NCI-H69 (cell line): ENCODE measurements at regions not wholly inside any gene's neighbourhood (a gene's known extent, or its start where the extent isn't known, plus 50 kb on each side); places are given as distances from the start of the nearest gene placed in this dataset.

ENCODE experiments used
- DNase-seq: peaks from one replicate; lab custom pipeline; 2025; lab: John Stamatoyannopoulos, UW

DNA sequence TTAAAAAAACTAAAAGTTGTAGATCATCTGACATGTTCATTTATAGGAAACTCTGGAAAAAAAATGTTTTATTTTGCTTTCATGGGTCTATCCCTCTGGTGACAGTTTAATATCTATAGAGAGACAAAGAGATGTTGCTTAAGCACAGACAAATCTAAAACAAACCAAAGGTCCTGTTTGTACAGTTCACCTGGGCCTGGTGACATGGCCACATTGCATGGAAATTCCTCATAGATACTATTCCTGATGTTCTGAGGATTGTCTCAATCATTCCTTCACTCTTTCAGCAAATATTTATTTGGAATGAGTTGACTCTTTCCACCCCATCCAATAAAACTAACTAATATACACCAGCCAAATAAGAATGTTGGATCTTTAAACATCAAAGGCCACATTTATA, 259.1 kb upstream of the NOCT start:
- no peak for DNase-seq

DNA sequence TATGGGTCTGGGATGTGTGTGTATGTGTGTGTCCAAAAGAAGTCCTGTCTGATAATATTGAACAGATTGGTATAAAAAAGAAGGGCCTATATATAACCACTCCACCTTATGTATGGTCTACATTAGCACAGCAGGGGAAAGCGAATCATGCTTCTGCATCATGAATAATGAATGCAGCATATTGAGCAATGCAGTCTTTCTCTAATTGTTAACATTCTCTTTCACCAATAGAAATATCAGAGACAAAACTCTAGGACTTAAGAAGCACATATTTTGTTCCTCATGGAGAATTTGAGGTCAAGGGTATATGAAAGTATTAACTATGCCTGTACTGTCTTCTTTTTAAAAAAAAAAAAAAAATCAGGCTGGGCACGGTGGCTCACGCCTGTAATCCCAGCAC, 264.3 kb upstream of the NOCT start:
- DNase-seq = no peak

DNA sequence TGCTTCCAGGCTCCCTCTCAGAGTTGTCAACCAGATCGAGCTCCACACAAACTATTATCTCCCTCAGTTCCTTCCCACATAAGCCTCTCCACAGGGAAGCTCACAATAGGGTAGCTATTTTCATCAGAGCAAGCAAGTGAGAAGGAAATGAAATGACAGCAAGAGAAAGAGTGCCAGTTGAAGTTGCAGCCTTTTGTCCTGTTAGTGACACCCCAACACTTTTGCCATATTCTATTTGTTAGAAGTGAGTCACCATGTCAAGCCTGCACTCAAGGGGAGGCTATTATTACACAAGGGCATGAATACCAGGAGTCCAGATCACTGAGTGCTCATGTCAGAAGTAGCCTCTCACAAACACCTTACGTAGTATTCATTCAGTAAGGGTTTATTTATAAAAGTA, 266.3 kb upstream of the NOCT start:
- peak; percentile 5 for DNase-seq

DNA sequence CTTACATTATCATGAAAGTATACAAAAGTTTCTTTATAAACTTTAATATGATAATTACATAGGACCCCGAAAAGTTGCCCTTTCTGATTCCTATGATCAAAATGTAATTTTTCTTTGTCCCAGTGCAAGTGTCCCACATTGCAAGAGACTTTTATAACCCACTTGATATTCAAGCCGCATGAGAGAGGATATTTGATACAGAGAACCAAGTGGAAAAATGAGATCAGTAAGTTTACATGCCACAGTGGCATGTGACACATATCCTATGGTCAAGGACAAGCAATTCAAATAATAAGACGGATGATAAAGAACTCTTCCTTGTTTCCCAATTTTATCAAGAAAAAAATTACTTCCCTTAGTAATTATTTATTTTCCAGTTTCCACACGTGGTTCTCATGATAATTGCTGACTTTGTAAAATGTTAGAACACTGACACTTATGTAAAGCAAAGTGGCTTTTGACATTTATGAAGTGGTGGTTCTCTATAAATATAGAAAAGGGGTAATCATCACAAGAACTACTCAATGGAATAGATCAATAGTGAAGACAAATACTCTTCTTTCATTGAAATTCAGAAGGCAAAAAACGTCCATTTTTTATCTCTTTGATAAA, 273.7 kb upstream of the NOCT start:
- DNase-seq = no peak

DNA sequence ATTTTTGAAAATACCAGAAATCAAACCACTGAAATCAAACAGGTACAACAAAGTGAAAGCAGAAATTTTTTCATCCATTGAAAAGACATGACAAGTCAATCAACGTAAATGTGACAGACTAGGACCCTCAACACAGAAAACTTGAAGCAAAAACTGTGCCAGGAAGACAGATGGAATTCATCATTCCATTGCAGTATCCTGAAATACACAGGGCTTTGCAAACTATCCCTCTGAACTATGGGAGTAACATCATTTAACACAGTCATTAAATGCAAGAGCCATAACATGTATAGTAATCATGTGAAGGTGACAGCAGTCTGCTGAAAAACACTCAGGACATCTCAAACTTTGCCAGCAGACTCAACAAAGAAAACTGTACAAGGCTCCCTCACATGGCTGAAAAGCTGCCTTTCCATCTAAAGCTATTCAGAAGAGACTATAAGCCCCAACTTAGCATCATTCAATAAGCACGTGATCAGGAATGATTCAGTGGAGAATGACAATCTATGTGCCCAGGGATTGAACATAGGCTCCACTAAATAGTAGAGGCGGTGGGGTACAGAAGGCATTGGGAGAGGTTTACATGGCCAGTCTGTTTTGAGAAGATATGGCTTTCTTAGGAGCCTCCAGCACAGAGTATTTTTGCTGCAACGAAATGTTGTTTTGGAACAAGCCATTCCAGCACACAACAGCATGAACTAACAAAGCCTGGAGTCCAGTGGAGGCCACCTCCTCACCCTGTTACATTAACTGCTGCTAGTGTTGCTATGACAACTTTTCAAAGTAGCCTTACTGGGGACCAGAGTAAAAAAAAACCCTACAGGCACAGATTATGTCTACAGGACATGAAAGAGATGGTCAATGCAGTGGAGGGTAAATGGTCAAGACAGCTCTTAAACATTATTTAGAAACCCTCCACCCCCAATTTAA, 274.5 kb upstream of the NOCT start:
- peak; percentile 11 for DNase-seq

DNA sequence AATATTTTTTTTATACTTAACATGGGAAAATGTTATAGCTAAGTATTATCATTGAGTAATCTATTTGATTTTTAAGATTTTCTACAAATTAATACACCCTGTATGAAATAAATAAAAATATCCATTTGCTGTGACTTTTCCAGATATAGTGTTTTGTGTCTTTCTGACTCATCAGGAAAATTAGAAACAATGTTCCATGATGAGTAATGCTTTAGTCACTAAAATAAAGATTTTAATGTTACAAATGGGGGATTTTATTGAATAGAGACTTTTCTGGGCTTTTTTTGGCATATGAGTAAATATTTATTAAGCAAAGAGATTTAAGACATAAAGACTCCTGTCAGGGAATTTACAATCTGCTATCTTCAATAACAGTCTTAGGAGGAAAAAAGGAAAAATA, 279.2 kb upstream of the NOCT start:
- no peak for DNase-seq

DNA sequence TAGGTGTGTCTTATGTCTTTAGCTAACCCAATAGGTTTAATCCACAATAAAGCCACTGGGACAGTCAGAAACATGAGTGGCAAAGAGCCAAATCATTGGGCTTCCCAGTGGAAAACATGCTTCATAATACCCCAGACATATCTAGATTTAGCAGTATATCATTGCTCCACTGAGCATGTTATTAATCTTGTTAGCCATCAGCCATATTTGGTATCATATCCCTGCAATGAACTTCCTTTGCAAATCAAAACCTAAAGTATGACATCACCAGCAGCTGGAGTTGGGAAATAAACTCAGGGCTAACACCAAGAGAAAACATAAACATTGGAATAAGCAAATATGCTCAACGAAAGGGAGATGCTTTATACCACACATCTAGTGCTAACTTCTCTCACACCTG, 280.8 kb upstream of the NOCT start:
- DNase-seq = peak; percentile 19

DNA sequence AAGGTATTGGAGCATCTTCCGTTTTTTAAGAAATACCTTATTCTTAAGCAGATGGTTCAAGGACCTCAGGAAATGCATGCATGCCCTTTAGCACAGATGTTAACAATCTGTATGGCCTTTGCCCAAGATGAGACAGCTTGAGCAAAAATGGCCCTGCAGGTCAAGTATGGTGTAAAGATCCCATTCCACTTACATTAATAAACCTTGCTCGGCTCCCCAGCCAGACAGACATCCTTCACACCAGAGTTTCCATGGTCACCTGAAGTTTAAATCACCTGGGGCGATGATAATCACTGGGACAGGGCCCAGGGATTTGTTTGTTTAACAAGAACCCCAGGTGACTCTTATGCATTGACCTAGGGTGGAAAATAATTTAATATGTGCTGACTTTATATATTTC, 287.0 kb upstream of the NOCT start:
- DNase-seq = peak; percentile 72

DNA sequence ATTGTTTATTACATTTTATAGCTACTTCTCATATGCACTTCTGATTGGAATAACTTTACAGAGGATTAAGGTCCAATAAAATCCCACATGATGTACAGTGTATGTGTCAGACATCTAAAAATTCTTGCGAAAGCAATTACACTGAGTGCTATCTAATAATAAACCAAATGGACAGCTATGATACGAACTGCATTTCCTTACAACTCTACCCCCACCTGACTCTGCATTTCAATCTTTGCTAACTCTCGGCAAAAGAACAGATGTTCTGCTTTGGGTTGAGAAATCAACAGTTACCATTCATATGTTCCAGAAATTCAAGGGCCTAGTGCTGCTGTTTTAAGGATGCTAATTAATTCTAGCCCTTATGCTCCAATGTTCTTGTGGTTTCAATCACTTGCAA, 287.9 kb upstream of the NOCT start:
- peak; percentile 5 for DNase-seq

DNA sequence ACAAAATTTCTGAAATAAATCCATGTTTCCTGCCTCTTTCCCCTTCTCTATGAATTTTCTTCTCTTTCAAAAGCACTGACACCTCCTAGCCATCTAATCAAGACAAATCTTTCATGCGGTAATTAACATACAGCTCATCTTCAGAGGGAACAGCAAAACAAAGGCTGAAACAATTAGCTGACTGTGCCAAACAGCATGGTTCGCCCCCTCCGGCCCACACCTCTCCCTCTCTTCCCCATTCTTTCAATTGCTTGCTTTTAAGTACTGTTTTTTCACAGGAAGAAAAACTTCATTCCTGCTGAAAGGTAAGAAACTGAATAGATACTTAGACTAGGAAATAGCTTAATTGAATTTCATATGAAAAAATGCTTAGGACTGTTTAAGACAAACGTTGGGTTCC, 291.1 kb upstream of the NOCT start:
- DNase-seq = peak; percentile 74

DNA sequence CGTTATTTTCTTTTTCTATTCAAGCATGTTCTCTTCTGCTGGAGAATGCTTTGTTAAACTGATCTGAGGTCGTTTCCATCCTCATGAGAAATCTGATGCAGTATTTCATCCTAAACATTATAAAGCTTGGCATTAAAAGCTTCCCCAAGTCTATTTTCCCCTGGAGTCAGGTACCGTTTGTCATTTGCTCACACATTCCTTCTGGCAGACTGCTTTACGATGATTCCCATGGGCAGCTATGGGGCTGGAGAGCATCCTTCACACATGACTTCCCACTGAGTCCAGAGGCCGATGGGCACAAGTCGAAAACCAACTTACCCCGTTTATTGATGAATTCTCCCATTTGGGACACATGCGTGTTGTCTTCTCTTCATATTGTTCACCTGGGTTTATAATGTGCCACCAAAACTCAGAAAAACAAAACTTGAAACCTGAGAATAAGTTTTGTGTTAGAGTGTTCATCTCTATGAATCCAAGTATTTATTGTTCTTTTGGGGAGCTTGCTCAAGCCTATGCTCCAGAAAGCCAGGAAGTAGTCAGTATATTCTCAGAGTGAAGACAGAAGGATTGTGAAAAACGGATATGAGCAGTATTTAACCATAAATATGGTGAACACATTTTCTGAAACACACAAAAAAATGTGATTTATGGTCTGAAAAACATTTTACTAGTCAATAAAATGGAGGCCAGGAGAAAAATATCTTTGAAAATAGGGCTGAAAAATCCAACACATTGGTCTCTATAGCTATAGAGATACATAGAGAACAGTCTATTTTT, 298.8 kb upstream of the NOCT start:
- no peak for DNase-seq

DNA sequence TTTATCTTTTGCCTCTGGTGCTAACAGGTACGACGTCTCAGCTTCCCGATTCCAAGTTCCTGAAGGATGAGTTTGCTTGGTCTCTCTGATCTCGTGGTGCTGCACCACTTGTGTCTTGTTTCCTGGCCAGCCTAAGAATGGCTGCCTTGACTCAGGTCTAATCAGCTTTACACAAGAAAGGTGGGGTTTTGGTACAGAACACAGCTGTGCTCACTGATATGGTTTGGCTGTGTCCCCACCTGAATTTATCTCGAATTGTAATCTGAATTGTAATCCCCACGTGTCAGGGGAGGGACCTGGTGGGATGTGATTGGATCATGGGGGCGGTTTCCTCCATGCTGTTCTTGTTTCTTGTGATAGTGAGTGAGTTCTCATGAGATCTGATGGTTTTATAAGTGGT, 305.3 kb upstream of the NOCT start:
- DNase-seq = no peak

DNA sequence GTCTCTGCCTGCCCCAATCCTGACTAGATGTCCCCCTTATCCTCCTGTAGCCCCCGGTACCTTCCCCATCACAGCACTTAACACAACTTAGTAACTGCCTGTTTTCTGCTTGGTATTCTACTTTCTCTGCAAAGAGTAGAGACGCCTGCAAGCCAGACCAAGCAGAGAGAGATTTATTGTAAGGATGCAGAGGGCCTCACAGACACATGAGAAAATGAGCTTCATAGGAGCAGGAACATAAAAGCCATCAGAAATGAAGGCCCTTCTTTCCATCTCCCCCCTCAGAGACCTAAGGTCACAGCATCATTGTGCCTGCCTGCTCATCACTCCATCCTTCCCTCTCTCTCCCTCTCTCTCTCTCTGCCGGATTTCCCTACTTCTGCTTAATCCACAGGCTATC, 305.7 kb upstream of the NOCT start:
- no peak for DNase-seq

DNA sequence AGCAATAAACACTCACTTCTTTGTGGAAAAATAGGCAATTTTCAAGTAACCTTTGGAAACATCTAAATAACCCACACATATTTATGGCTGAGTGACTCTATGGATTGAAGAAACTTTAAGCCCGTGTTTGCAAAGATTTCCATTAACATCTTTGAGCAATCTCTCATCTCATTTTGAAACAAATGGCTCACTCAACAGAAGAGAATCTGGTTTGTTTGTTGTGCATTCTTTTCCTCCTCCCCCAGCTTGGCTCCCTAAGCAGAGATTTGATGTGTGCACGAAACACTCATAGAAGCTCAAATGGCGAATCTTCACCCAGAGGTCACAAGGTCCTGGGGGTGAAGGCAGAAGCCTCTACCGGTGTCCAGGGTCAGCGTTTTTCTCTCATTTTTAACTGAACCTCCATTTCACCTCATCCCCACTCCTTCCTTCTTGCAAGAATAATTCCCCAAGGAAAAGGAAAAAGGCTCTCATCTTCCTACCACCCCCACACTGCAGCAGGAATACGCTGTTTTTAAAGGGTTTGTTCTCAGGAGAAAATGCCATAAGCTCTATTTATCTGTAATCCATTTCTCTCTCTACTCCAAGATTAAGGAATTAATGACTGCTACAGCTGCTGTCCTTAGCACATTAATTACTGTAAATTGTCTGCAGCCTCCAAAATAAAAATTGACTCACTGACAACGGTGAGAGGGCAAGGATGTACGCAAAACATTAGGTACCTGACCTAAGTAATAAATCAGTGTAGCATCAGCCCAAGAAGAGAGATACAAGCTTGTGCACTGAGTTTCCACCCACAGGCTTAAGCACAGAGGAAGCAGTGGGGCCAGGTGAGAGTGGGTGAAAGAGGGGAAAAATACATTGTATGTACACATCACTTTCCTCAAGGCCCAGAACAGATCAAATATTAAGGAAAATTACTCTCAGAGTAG, 307.6 kb upstream of the NOCT start:
- peak; percentile 2 for DNase-seq

DNA sequence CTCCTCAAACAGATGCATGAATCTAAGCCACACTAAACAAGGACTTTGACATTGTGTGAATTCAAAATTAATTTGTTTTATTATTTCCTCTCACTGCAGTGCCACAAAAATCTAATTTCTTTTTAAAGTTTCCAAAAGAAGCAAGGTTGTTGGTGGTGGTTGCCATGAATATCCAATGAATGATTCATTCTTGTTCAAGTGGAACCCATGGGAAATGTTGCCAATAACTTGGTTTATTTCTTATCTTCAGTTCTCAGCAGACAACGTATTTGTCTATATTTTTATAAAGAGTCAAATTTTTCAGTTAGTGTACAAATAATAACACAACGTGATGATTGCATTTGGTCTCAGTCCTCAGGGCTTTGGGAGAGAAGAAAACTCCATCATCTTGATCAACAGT, 309.4 kb upstream of the NOCT start:
- no peak for DNase-seq

DNA sequence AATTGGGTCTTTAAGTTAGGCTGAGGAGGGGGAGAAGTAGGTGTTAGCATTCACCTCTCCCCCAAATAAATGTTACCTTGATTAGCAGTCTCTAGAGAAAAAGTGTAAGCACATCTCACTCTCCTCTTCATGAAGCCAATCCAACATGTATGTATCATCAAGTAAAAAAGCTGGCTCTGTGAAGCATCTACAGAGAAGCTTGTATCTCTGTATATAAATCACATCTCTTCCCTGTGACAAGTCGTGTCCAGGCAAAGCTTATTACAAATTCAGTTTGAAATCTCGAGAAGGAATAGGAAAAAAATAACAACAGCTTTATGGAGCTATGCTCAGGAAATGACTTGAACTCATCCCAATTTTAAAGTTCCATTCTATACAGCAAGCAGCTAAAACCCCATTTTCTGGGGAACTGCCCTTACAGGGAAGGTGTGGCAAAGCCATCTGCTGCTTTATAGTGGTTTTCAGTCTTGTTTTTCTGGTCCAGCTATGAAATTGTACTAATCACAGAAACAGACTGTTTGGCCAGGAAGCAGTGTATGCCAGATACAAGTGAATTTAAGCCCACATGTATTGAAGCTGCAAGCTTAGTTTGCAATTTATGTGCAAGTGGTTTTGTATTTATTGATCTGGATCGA, 313.3 kb upstream of the NOCT start:
- peak; percentile 20 for DNase-seq

DNA sequence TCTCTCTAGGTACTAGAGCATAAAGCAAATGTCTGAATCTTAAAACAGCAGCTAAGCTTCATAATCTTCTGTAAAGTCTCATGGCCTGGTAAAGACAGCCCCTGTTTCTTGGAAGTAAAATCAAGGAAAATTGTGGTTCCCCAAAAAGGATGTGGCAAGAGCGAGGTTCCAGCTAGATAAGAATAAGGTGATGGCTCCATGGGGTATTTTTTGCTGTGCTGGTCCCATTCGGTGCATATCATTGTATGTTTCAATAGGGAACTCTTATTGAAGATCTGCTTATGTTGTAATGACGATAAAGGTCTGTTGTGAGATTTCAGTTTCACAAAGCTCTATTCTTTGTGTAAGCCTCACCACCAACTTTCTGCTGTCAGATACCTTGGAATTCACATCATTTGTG, 316.9 kb upstream of the NOCT start:
- no peak for DNase-seq

DNA sequence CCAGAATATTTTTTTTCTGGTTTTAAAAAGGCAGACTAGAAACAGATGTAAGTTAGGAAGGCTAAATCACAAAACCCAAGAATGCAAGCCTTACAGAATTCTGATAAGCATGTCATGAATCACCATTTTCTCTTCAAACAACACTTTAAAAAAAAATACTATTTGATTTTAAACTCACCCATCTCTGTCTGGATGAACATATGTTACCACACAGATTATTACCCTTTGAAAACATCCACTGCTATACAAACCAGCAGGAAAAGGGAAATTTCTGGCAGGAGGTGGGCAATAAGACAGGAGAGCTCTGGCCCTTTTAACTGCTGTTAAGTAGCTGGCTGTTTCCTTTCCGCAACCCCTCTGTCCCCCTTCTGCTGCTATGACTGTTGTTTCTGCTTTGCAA, 317.7 kb upstream of the NOCT start:
- DNase-seq = peak; percentile 17

DNA sequence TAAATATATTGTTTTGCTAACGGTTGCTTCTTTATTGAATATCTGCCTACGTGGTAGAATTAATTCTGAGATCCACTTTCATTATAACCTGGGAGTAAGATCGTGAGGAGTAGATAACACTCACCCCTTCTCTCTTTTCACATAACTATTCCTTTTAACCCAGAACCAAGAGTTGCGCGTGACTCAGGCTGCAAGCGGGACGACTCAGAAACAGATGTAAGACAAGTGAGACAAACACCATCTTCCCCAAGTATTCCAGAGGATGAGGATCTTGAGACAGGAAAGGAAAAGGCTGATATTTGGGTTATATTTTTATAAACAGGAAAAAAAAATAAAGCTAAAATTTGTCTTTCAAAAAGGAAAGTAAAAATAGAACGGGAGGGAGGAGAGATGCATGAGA, 318.8 kb upstream of the NOCT start:
- DNase-seq = no peak

DNA sequence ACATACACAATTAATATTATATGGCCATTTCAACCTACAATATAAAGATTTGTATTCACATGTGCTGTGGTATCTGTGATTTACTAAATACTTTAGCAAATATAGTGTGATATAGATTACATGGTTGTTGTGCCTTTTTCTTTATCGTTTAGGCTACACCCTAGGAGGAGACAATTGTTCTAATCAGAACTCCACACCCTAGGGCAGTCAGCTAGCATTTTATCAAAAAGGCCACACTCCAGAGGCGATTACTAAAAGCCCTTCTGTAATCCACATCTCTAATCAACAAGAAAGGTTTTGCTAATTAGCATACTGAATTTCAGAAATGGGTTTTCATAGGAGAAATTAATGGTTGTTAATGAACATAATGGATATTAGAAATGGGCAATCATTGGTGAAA, 319.5 kb upstream of the NOCT start:
- DNase-seq = no peak

DNA sequence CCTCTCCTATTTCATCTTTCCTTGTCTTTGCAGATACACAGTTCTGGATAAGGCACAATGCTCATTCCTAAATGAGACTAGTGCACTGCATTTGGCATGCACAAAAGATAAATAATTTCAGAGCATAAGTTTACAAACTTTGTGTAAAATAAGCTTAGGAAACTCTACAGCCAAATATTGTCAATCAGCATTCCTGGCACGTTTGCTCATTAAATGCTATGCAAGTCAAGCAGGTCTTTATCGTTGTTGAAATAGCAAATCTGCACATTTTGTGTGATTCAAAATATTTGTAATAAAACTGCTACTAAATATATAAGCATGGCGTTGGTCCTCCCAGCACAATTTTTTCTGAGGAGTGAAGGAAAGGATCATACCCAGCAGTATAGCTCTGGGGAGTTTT, 322.1 kb upstream of the NOCT start:
- DNase-seq = no peak
